SK-N-SH treated with all-trans-retinoic acid at 6 μM for 48 hours (cell line): ENCODE measurements at regions not wholly inside any gene's neighbourhood (a gene's known extent, or its start where the extent isn't known, plus 50 kb on each side); places are given as distances from the start of the nearest gene placed in this dataset.

Source experiments
- ATAC-seq: fragments of 200-7000 bp; cut with Tn5 transposase; 3 replicates; pipeline ENCODE4 v1.9.1; 2020; ENCODE audit warnings: mild to moderate bottlenecking, moderate library complexity
- BACH2 ChIP-seq: fragments of 250-450 bp; sonication (Bioruptor Pico); IDR thresholded peaks from 2 replicates; pipeline ENCODE4 v1.9.0; 2021; ENCODE audit warnings: mild to moderate bottlenecking, borderline replicate concordance
- CSDC2 ChIP-seq: fragments of 250-450 bp; sonication (Bioruptor Pico); IDR thresholded peaks from 2 replicates; pipeline ENCODE4 v1.5.0; 2020; ENCODE audit warnings: mild to moderate bottlenecking, moderate library complexity
- CSRNP3 ChIP-seq: fragments of 250-450 bp; sonication (Bioruptor Pico); IDR thresholded peaks from 2 replicates; pipeline ENCODE4 v1.5.1; 2021; ENCODE audit warnings: mild to moderate bottlenecking, moderate library complexity
- ESRRG ChIP-seq: fragments of 250-450 bp; sonication (Bioruptor Pico); IDR thresholded peaks from 2 replicates; pipeline ENCODE4 v1.6.1; 2021; ENCODE audit warnings: mild to moderate bottlenecking
- GLIS3 ChIP-seq: fragments of 250-450 bp; sonication (Bioruptor Pico); IDR thresholded peaks from 2 replicates; pipeline ENCODE4 v1.5.0; 2020; ENCODE audit warnings: mild to moderate bottlenecking, moderate library complexity
- ISL1 ChIP-seq: fragments of 250-450 bp; sonication (Bioruptor Pico); IDR thresholded peaks from 2 replicates; pipeline ENCODE4 v2.1.2; 2022; ENCODE audit warnings: mild to moderate bottlenecking, moderate library complexity
- PATZ1 ChIP-seq: fragments of 250-450 bp; sonication (Bioruptor Pico); IDR thresholded peaks from 2 replicates; pipeline ENCODE4 v1.8.0; 2020; ENCODE audit warnings: mild to moderate bottlenecking, moderate library complexity, borderline replicate concordance
- POU6F1 ChIP-seq: fragments of 250-450 bp; sonication (Bioruptor Pico); IDR thresholded peaks from 2 replicates; pipeline ENCODE4 v1.8.0; 2021; ENCODE audit warnings: low read depth, mild to moderate bottlenecking, moderate library complexity, borderline replicate concordance
- PPARA ChIP-seq: fragments of 250-450 bp; sonication (Bioruptor Pico); IDR thresholded peaks from 2 replicates; pipeline ENCODE4 v1.5.0; 2020; ENCODE audit warnings: mild to moderate bottlenecking, borderline replicate concordance
- RARB ChIP-seq: fragments of 250-450 bp; sonication (Bioruptor Pico); IDR thresholded peaks from 2 replicates; pipeline ENCODE4 v1.8.0; 2021; ENCODE audit warnings: mild to moderate bottlenecking, moderate library complexity
- SNAI2 ChIP-seq: fragments of 250-450 bp; sonication (Bioruptor Pico); IDR thresholded peaks from 2 replicates; pipeline ENCODE4 v1.5.0; 2020; ENCODE audit warnings: mild to moderate bottlenecking, moderate library complexity
- TCF4 ChIP-seq: fragments of 250-450 bp; sonication (Bioruptor Pico); IDR thresholded peaks from 2 replicates; pipeline ENCODE4 v1.8.0; 2021; ENCODE audit warnings: mild to moderate bottlenecking, moderate library complexity, borderline replicate concordance
- TOX ChIP-seq: fragments of 250-450 bp; sonication (Bioruptor Pico); IDR thresholded peaks from 2 replicates; pipeline ENCODE4 v1.8.0; 2021; ENCODE audit warnings: mild to moderate bottlenecking, moderate library complexity, borderline replicate concordance
- TSHZ2 ChIP-seq: fragments of 250-450 bp; sonication (Bioruptor Pico); IDR thresholded peaks from 2 replicates; pipeline ENCODE4 v1.5.0; 2020; ENCODE audit warnings: mild to moderate bottlenecking, moderate library complexity
- ZC3H10 ChIP-seq: fragments of 250-450 bp; sonication (Bioruptor Pico); IDR thresholded peaks from 2 replicates; pipeline ENCODE4 v1.5.1; 2021; ENCODE audit warnings: mild to moderate bottlenecking, moderate library complexity
- ZFP3 ChIP-seq: fragments of 250-450 bp; sonication (Bioruptor Pico); IDR thresholded peaks from 2 replicates; pipeline ENCODE4 v1.5.0; 2020; ENCODE audit warnings: mild to moderate bottlenecking, moderate library complexity
- ZFP30 ChIP-seq: fragments of 450-650 bp; formaldehyde crosslinking; IDR thresholded peaks from 2 replicates; pipeline ENCODE4 v1.5.0; 2022; ENCODE audit warnings: mild to moderate bottlenecking, moderate library complexity
- ZNF70 ChIP-seq: fragments of 450-650 bp; formaldehyde crosslinking; IDR thresholded peaks from 2 replicates; pipeline ENCODE4 v1.5.0; 2020; ENCODE audit warnings: mild to moderate bottlenecking, moderate library complexity
- ZNF8 ChIP-seq: fragments of 450-650 bp; formaldehyde crosslinking; IDR thresholded peaks from 2 replicates; pipeline ENCODE4 v1.5.0; 2020; ENCODE audit warnings: mild to moderate bottlenecking, moderate library complexity

- no peak for TF ChIP-seq TOX
- no peak for TF ChIP-seq ZC3H10
- no peak for TF ChIP-seq CSDC2 (CRISPR knock-in tag)
- TF ChIP-seq ISL1 (CRISPR knock-in tag): no peak
- ATAC-seq: no peak
These were observed 76.8 kb upstream of the LRIG1 start for GRCh38 chr3:66577426-66578203.

- no peak for TF ChIP-seq SNAI2 (CRISPR knock-in tag)
- no peak for TF ChIP-seq TSHZ2 (CRISPR knock-in tag)
- no peak for TF ChIP-seq BACH2
- TF ChIP-seq ISL1 (CRISPR knock-in tag): no peak
- TF ChIP-seq ZFP3 (CRISPR knock-in tag): no peak
- TF ChIP-seq CSDC2 (CRISPR knock-in tag): no peak
- TF ChIP-seq ZNF8 (CRISPR knock-in tag): no peak
- no peak for TF ChIP-seq ZNF70 (CRISPR knock-in tag)
- TF ChIP-seq ESRRG: no peak
- no peak for TF ChIP-seq RARB (CRISPR knock-in tag)
- TF ChIP-seq ZFP30 (CRISPR knock-in tag): no peak
- TF ChIP-seq PATZ1 (CRISPR knock-in tag): no peak
- no peak for ATAC-seq
These were observed 80.4 kb upstream of the LRIG1 start for GRCh38 chr3:66581256-66581655.

- ATAC-seq: no peak
- TF ChIP-seq RARB (CRISPR knock-in tag) (no peak), PPARA (CRISPR knock-in tag) (no peak), ZFP30 (CRISPR knock-in tag) (no peak), BACH2 (no peak), ISL1 (CRISPR knock-in tag) (no peak), TCF4 (CRISPR knock-in tag) (no peak), ZNF8 (CRISPR knock-in tag) (no peak), CSRNP3 (no peak), POU6F1 (CRISPR knock-in tag) (no peak), TOX (no peak), TSHZ2 (CRISPR knock-in tag) (no peak), GLIS3 (CRISPR knock-in tag) (no peak), SNAI2 (CRISPR knock-in tag) (no peak), ESRRG (no peak)
These were observed 82.0 kb upstream of the LRIG1 start for GRCh38 chr3:66582721-66583423.
